Spleen (tissue), 7 donors: ENCODE measurements at regions not wholly inside any gene's neighbourhood (a gene's known extent, or its start where the extent isn't known, plus 50 kb on each side); places are given as distances from the start of the nearest gene placed in this dataset.

Source experiments
- CTCF ChIP-seq, 11 experiments: fragments of 200-600 bp in 7 of 11; fragments of 450-650 bp in 4 of 11; sonication (generic) in 4 of 11; IDR thresholded peaks in 8 of 11; conservative IDR thresholded peaks in 3 of 11; 1 replicate in 7 of 11; 2 replicates in 4 of 11; pipeline versions ENCODE4 v1.4.0 to v1.8.0; 2016 to 2021; ENCODE audit warnings: antibody characterized with exemption in 11 of 11, inconsistent platforms in 4 of 11, mild to moderate bottlenecking in 1 of 11
- POLR2A ChIP-seq, 3 donors: fragments of 450-650 bp; IDR thresholded peaks; one replicate each; pipeline ENCODE4 v1.5.1; 2017; ENCODE audit warnings: antibody characterized with exemption in 3 of 3, mild to moderate bottlenecking in 1 of 3
- donor health status: DM: no; HTN: no; CAD: no; lungs with moderate emphysema.
- donor health status: DM: no; HTN: no; CAD: no.
- donor health status: DM: no; HTN: no; CAD: no.

- TF ChIP-seq POLR2A (IDR thresholded peaks at IDR 0.05) (no peak), CTCF (IDR thresholded peaks at IDR 0.05 in 8 of 11, conservative IDR thresholded peaks at IDR 0.05 in 3 of 11) (no peak)
Observed at GRCh38 chr4:187715466-187715865, 280.1 kb upstream of the ZFP42 start.
